Inferior parietal cortex (tissue), 1 donor: ENCODE measurements at regions not wholly inside any gene's neighbourhood (a gene's known extent, or its start where the extent isn't known, plus 50 kb on each side); places are given as distances from the start of the nearest gene placed in this dataset.

Experiments used
- DNase-seq: peaks from one replicate; pipeline ENCODE4 v3.0.0-alpha.2; 2016; ENCODE audit errors: extremely low spot score

DNA sequence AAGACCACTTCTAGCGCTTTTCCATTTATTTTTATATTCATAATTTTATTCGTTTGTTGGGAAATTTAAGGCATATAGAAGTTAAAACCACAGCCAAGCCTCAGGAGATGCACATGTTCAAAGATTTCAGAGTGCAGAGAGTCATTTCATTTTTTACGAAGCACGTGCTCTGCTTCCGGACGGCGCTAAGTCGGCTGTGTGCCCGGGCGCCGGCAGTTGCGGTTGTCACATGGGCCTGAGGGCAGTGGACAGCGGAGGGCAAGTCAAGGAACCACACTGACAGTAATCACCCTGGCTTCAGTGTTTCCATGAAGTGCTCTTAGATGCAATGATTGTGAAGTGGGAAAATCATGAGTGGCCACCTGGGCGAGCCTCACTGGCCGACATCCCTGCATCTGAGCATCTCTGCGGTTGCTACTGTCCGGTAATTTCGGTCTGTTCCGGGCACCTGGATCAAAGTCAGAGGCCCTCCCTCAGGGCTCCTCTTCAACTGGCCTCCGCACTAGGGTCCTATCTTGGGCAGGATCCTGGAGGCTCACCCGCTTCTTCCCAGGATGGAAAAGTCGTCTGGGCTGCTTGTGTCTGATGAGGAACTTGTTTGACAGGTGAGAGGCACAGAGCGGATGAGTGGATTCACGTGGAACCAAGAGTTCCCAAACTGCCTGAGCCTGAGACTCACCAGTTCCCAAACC is 90.8 kb downstream of the DACT2 start:
- DNase-seq = no peak

DNA sequence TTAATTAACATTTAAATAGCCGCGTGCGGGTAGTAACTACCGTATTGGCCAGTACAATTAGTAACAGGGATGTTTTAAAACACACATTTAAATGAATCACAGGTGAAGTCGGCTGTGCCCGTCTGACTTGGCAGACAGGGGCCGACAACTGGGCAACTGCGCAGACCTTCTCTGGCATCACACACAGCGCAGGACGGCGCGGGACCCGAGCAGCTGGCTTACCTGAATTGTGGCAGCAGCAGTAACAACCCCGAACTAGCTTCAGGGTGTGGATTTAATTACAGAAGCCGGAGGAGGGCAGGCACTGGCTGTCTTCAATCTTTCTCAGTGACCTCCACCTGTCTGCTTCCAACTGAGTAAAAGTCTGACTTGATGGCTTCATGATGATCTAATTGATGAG is 91.7 kb downstream of the DACT2 start:
- DNase-seq = no peak

GRCh38 chr6:168226902-168227318 is 92.7 kb downstream of the DACT2 start:
- no peak for DNase-seq

- DNase-seq = no peak
Observed at GRCh38 chr6:168226061-168226752, 93.4 kb downstream of the DACT2 start.

- no peak for DNase-seq
Observed at GRCh38 chr6:168225471-168225911, 94.1 kb downstream of the DACT2 start.

DNA sequence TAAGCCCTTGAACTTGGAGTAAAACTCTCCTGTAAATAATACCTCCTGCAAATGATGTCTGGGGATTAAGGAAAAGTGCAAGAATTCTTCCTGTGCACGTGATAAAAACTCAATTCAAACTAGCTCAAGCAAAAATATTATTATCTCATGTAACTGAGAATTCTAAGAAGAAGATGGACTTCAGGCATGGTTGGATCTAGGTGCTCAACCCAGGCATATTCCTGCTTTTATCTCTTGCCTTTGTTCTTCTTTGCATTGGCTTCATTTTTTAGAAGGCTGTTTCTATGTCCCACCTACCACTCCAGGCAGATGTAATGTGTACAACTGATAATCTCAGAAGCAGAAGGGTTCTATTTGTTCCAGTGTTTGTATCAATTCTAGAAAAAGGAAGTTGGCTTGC is 95.8 kb downstream of the DACT2 start:
- no peak for DNase-seq

DNA sequence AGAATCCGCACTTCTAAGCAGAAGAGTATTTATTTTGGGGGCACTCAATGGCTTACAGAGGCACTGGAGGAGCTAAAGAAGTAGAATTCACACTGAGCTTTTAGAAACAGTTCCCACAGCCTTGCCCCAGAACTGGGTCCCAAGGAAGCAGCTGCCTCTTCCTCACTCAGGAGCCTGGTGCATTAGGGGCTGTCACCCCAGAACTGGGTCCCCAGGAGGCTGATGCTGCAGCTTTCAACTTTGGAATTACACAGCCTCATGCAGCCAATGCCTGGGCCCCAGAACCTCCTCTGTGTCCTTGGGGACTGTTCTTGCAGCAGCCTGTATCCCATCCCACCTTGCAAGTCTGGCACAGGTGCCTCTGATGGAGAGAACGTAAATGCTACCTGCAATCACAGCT is 96.4 kb downstream of the DACT2 start:
- DNase-seq = no peak

DNA sequence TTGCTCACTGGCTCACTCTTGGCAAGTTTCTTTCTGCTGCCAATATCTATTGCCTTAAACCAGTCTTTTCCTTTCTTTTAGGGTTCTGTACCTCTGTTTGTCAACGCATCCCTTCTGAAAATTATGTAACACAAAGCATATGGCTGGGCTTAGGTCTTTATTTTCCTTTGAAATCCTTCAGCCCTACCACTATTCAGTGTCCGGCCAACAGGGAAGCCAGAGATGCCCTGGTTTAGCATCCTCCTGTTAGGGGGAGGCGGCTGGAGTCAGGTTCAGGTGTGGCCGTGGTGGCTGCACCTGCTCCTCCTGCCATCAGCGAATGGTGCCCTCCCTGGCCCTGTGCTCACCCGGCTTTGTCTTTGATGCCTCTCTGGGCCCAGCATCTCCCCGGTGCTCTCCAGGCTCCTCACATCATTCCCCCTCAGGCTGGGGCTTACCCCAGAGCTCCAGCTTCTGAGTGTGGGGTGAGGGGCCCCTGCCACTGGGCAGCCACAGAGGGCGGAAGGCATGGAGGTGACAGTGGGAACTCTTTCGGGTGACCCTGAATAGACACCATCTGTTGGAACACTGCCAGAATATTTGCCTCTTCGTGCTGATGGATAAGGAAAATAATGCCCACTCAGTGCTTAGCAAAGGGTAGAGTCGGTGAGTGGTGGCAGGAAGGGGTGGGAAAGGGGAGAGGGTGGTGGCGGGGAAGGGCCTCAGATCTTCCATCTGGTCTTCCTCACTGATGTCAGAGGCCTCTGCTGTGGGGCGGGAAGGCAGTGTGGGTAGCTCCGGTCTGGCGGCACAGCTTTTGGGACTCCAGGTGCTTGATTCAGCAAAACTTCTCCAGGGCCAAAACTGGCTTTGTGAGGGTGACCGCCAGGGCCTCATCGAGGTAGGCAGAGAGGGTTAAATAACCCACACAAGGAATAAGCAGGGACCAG is 97.2 kb downstream of the DACT2 start:
- no peak for DNase-seq

- DNase-seq = no peak
Observed at GRCh38 chr6:168221497-168222079, 98.0 kb downstream of the DACT2 start.

DNA sequence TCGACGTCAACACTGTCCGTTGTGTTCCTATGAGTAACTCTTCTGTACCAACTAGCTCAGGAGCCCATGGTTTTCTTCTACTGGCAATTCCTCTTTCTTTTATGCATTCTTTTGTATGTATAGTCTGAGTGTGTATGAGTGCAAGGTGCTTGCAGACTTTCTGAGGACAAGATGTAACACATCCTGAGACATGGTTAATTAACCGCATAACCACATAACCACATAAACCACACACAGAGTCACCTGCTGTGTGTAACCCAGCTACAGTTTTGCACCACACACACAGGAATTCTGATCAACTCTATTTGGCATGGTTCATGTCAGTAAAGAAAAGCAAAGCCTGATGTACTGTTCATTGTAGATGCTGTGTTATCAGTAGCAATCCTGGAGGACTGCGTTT is 98.6 kb downstream of the DACT2 start:
- no peak for DNase-seq

- DNase-seq = no peak
Observed at GRCh38 chr6:168219804-168220203, 99.8 kb downstream of the DACT2 start.

- DNase-seq = no peak
Observed at GRCh38 chr6:168218785-168219566, 100.6 kb downstream of the DACT2 start.

DNA sequence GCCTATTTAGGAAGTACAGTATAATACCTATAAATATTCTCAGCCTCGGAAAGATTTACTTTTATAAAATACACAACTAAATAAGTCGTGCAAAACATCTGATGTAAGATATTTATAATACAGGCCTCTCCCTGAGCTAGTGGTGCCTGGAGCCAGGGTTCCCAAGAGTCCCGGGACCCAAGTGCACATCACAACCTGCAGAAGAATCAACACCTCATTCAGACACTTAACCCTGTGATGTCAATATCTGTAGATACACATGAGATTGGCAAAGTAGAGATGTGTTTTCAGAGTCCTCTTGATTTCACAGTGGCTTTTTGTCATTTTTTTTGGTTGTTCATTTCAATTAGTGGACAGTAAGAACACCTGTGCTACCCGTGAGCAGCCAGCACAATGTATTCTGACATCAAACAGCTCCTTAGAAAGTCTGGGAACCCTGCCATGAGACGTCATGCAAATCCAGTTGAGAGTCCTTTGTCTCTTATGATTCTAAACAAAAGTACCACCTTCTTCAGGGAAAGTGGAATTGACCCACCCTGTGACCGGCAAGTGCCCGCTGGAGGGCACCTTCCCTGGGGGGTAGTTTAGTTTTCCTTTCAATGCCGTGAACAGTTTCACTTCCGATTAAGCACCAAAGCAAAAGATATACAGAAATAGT is 101.6 kb downstream of the DACT2 start:
- DNase-seq = no peak

- no peak for DNase-seq
Observed at GRCh38 chr6:168217216-168217879, 102.2 kb downstream of the DACT2 start.

DNA sequence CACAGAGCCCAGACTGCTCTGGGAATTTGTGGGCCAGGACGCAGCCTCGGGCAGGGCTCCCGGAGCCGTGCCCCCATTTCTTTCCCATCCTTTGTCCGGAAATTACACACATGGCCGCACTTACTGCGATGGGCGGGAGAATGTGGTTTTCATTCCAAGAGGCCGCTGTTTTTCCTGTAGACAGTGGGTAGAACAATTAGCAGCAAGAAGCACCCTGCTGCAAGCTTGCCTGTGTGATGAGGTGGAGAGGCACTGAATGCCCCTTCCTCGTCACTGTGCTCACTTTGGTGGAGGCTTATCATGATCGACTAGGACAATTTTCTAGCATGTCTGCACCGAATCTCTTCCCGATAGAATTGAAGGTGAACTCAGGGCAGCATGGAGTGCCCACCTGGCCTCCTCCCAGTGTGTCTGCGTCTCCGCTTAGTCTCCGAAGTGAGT is 102.8 kb downstream of the DACT2 start:
- DNase-seq = peak; percentile 15

DNA sequence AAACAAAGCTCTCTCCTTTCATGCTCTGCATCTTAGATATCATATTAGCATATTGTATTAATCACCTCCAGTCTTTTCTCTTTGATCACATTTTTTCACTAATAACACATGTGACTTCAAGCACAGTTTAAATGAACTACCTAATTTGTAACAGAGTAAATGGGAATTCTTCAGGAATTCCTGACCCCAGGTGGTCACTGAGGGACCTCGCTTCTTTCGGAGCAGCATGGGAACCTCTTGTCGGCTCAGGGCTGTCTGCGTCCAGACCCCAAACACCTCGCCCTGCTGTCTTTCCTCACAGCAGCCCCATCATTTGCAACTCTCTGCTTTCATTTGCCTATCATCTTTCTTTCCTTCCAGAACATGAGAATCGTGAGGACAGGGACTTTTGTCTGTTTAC is 103.5 kb downstream of the DACT2 start:
- no peak for DNase-seq

- DNase-seq = no peak
Observed at GRCh38 chr6:168215121-168215808, 104.3 kb downstream of the DACT2 start.

DNA sequence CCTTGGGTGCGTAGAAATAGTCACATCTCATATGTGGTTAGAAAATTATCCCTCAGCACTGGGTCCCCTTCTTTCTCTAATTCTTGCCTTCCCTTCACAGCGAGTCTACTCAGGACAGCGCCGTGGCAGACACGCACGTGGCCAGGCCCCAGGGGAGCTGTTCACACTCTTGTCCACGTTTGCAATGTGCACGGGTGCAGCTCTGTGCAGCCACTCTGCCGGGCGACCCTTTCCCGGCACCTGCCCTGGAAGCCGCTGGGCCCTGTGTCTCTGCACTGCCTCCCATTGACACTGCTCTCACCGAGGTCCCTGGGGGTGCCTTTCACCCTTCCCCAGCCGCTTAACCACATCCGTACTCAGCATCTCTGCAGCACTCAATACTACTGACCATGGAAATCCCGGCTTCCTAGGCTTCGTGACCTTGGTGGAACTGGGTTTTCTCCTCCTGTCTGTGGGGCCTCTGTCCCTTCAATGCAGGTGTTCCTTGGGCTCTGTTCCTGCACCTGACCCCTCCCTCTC is 104.9 kb downstream of the DACT2 start:
- no peak for DNase-seq

DNA sequence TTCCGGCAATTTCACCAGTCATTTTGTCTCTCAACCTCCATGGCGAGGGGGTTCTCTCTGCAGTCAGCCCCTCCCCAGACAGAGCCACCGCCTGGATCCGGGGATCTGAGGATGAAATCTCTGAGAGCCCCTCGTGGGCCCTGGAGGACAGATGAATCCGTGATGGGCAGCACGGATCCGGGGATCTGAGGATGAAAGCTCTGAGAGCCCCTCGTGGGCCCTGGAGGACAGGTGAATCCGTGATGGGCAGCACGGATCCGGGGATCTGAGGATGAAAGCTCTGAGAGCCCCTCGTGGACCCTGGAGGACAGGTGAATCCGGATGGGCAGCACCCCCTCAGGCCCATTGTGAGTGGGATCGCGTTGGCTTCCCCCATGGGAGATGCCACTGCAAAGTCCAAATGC is 106.5 kb downstream of the DACT2 start:
- no peak for DNase-seq
